Breast epithelium (tissue), 4 donors: ENCODE measurements at regions not wholly inside any gene's neighbourhood (a gene's known extent, or its start where the extent isn't known, plus 50 kb on each side); places are given as distances from the start of the nearest gene placed in this dataset.

Source experiments
- DNase-seq, 2 donors: peaks; one replicate each; pipeline ENCODE4 v3.0.0-alpha.2; 2019; ENCODE audit warnings: low spot score in 2 of 2
- H3K27ac ChIP-seq, 2 donors: fragments of 200-600 bp; sonication (generic) in 1 of 2; one replicate each; pipeline ENCODE4 v1.5.1; 2016 to 2019; ENCODE audit warnings: mild to moderate bottlenecking in 1 of 2
- H3K27me3 ChIP-seq, 2 donors: fragments of 200-600 bp; sonication (generic) in 1 of 2; one replicate each; pipeline versions ENCODE4 v1.5.1 to v1.6.0; 2017 to 2019; ENCODE audit warnings: control low read depth in 1 of 2, mild to moderate bottlenecking in 1 of 2
- H3K36me3 ChIP-seq: fragments of 200-600 bp; one replicate; pipeline ENCODE4 v1.5.1; 2019
- H3K4me1 ChIP-seq, 2 donors: fragments of 200-600 bp; sonication (generic); one replicate each; pipeline ENCODE4 v1.5.1; 2016 to 2019; ENCODE audit warnings: control low read depth in 1 of 2
- H3K4me3 ChIP-seq, 3 donors: fragments of 200-600 bp; sonication (generic); 1 replicate in 2 of 3; 2 replicates in 1 of 3; pipeline ENCODE4 v1.5.1; 2016 to 2019; ENCODE audit warnings: mild to moderate bottlenecking in 3 of 3, moderate library complexity in 2 of 3
- H3K9me3 ChIP-seq, 2 donors: fragments of 200-600 bp; sonication (generic) in 1 of 2; one replicate each; pipeline ENCODE4 v1.5.1; 2016 to 2019; ENCODE audit warnings: control low read depth in 1 of 2
- POLR2A ChIP-seq: fragments of 450-650 bp; IDR thresholded peaks from one replicate; pipeline ENCODE4 v1.6.1; 2016; ENCODE audit warnings: antibody characterized with exemption, mild to moderate bottlenecking, moderate library complexity
- POLR2AphosphoS5 ChIP-seq, 3 donors: sonication (generic); formaldehyde crosslinking; IDR thresholded peaks; one replicate each; pipeline ENCODE4 v1.6.1; 2017; ENCODE audit warnings: antibody characterized with exemption in 3 of 3
- intact Hi-C: fragments of 100-400 bp; cut with DNase I; formaldehyde crosslinking; loops from one replicate; pipeline ENCODE4 v1.15.1; 2023; ENCODE audit warnings: low total_unique reads
- TF ChIP-seq, protein P1 (sequence below), 3 donors: fragments of 450-650 bp; IDR thresholded peaks; one replicate each; pipeline ENCODE4 v1.5.1; 2016 to 2017; ENCODE audit warnings: antibody characterized with exemption in 3 of 3, mild to moderate bottlenecking in 3 of 3, moderate library complexity in 3 of 3

DNA sequence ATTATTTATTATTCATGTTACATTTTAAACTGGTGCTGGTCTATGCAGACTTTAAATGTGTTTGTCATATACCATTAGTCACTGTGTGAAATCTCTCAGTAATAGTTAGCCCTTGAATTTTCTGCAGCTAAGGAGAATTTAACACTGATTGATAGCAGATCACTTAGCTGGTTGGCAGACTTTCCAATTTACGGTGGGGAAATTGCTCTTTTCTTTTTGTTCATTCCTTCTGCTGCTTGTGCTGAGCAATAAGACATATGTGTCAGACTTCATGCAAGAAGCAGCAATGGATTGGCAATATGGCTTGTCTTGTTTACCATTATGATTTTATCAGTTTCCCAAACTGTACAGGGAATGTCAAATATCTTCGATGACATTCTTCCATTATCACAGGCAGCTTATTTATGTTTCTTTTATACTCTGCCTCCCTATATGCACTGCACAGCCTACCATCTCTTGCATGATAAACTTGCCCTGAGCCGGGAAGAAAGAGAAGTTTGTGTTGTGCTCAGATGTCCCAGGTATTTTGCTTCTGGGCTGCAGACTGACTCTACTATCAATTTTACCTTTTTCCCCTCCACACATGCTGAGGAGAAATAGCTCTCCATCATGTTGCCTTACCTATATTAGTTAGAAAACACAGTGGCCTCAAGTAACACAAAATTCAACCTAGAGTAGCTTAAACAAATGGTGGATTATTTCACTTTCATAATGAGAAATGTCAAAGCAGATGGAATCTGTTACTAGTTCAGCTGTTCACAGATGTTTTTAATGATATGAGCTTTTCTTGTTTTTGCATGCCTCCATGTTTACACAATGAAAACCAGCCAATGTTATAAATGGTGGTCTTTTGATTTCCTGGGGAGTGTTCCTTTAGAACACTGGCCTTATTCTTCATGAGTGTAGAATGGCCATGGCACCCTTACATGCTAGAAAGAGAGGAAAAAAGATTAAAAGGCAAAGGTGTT, 968.1 kb upstream of the GOT2 start:
- Histone ChIP-seq H3K27ac (no peak overlapping the region), H3K4me3 (no peak overlapping the region), H3K36me3 (no peaks in the 10 kb centered on the region), H3K4me1 (no peaks in the 10 kb centered on the region), H3K27me3 (no peaks in the 10 kb centered on the region), H3K9me3 (no peaks in the 10 kb centered on the region)
- intact Hi-C loops: no loop called here
- TF ChIP-seq POLR2A: no peak
- no peak for TF ChIP-seq POLR2AphosphoS5 (IDR thresholded peaks at IDR 0.05)
- TF ChIP-seq, protein P1, sequence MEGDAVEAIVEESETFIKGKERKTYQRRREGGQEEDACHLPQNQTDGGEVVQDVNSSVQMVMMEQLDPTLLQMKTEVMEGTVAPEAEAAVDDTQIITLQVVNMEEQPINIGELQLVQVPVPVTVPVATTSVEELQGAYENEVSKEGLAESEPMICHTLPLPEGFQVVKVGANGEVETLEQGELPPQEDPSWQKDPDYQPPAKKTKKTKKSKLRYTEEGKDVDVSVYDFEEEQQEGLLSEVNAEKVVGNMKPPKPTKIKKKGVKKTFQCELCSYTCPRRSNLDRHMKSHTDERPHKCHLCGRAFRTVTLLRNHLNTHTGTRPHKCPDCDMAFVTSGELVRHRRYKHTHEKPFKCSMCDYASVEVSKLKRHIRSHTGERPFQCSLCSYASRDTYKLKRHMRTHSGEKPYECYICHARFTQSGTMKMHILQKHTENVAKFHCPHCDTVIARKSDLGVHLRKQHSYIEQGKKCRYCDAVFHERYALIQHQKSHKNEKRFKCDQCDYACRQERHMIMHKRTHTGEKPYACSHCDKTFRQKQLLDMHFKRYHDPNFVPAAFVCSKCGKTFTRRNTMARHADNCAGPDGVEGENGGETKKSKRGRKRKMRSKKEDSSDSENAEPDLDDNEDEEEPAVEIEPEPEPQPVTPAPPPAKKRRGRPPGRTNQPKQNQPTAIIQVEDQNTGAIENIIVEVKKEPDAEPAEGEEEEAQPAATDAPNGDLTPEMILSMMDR (IDR thresholded peaks at IDR 0.05): no peak
- DNase-seq: no peak

DNA sequence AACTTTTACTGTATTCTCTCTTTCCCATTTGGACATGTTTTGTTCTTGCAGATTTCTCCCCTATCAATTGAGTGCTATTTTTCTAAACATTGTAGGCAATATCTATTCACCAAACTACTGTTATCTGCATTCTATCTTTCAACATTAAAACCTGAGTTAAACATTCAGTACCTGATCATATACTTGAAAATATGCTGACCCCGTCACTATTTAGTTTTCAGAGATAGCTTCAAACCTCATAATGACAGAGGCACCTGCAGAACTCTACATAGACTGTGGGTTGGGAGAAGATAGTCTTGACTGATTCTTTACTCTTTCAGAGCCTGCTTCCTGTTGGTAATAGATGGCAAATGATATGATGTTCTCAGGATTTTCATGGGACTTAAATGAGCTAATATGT, 965.7 kb upstream of the GOT2 start:
- TF ChIP-seq POLR2AphosphoS5 (IDR thresholded peaks at IDR 0.05) (no peak), POLR2A (no peak)
- TF ChIP-seq, protein P1 (IDR thresholded peaks at IDR 0.05): no peak
- intact Hi-C loops: no loop called here

DNA sequence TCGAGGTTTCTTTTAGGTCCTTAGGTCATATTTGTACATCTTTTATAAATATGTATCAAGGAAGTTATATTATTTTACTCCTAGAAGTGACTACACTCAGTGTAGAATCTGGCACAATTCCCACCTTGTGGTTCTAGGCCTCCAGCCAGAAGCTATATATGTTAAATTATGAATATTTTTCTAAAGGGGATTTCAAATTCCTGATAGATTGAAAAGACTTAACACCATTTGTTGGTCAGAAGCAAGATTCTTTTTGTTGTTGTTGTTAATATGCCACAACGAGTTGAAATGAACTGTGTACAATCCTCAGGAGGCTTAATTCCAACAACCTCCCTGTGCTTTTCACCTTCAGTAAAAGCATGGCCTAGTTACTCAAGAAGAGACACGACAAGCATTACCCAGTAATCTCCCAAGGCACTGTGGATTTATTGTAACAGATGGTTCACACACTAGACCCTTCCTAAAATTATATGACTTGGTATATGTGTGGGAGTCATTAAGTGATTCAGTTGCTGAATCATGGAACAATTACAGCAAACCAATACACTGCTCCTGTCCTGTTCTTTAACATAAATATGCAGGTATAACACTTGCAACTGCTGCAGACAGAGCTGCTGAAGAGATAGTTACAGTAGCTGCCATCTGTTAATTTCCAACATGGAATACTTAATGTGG, 964.4 kb upstream of the GOT2 start:
- peaks cover 0 to 3% of the 10 kb centered on the region in 2 donors for H3K9me3 ChIP-seq
- intact Hi-C loops: no loop called here
- H3K27me3 ChIP-seq: no peaks in the 10 kb centered on the region
- no peak for TF ChIP-seq POLR2AphosphoS5 (IDR thresholded peaks at IDR 0.05)
- TF ChIP-seq POLR2A: no peak
- TF ChIP-seq, protein P1 (IDR thresholded peaks at IDR 0.05): no peak
- H3K36me3 ChIP-seq: no peaks in the 10 kb centered on the region
- DNase-seq: no peak
- no peak overlapping the region for H3K27ac ChIP-seq
- H3K4me3 ChIP-seq: no peak overlapping the region
- H3K4me1 ChIP-seq: no peaks in the 10 kb centered on the region

More for the DNA sequence above, 965.7 kb upstream of the GOT2 start:
- Histone ChIP-seq H3K27me3 (no peaks in the 10 kb centered on the region), H3K36me3 (no peaks in the 10 kb centered on the region), H3K4me1 (no peaks in the 10 kb centered on the region), H3K27ac (no peak overlapping the region), H3K4me3 (no peak overlapping the region), H3K9me3 (peaks cover 0 to 3% of the 10 kb centered on the region in 2 donors)
- no peak for DNase-seq

DNA sequence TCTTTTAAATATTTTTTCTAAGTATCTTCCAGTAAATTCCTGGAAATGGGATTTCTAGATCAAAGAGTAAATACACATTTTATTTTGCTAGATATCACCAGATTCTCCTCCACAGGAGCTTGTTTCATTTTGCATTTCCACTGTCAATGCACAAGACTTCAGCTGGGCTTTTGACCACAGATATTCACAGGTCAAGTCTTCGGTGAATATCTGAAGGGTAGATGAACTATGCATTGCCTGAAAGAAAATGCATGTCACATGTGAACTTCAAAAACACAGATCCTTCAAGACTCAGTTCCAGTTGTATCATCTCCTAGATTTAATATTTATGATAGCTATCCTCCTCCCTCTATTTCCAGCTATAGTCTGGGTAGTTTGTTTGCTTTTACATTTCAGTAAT, 963.6 kb upstream of the GOT2 start:
- no peak for DNase-seq
- TF ChIP-seq POLR2AphosphoS5 (IDR thresholded peaks at IDR 0.05): no peak
- TF ChIP-seq, protein P1 (IDR thresholded peaks at IDR 0.05): no peak
- TF ChIP-seq POLR2A: no peak
- H3K27me3 ChIP-seq: no peaks in the 10 kb centered on the region
- intact Hi-C loops: no loop called here
- no peaks in the 10 kb centered on the region for H3K4me1 ChIP-seq
- H3K36me3 ChIP-seq: no peaks in the 10 kb centered on the region
- H3K27ac ChIP-seq: no peak overlapping the region
- H3K4me3 ChIP-seq: no peak overlapping the region
- peaks cover 0 to 3% of the 10 kb centered on the region in 2 donors for H3K9me3 ChIP-seq

DNA sequence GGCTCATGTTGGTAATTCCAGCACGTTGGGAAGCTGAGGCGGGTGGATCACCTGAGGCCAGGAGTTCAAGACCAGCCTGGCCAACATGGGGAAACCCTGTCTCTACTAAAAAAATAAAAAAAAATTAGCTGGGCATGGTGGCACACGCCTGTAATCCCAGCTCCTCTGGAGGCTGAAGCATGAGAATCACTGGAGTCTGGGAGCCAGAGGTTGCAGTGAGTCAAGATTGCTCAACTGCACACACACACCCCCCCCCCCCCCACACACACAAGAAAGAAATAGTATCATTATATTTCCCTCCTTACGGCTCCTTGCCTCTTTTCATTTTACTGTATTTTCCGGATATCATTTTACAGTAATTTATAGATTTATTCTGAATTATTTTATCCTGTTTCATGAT, 963.1 kb upstream of the GOT2 start:
- TF ChIP-seq POLR2A (no peak), POLR2AphosphoS5 (IDR thresholded peaks at IDR 0.05) (no peak)
- TF ChIP-seq, protein P1 (IDR thresholded peaks at IDR 0.05): no peak
- Histone ChIP-seq H3K4me1 (no peaks in the 10 kb centered on the region), H3K27ac (no peak overlapping the region), H3K27me3 (no peaks in the 10 kb centered on the region), H3K9me3 (peaks cover 0 to 3% of the 10 kb centered on the region in 2 donors), H3K4me3 (no peak overlapping the region), H3K36me3 (no peaks in the 10 kb centered on the region)
- no peak for DNase-seq
- intact Hi-C loops: no loop called here
